ENCODE measurements at regions not wholly inside any gene's neighbourhood (a gene's known extent, or its start where the extent isn't known, plus 50 kb on each side); places are given as distances from the start of the nearest gene placed in this dataset.

DNA sequence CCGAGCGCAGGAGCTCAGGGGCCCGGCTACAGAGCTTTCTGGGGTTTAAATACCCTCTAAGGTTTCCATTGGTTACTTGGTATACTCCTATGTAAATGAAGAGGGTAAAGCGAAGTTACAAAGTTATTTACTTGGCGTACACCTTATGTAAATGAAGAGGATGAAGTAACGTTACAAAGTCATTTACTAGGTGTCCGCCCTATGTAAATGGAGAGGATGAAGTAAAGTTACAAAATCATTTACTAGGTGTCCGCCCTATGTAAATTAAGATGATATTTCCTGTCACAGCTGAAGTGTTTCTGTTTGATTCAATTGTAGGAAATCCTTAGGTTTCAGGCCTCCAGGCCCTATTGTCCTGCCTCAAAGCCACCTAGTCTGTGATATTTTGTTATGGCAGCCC lies 358.2 kb downstream of the MTRR start:
- TF ChIP-seq, protein P1, sequence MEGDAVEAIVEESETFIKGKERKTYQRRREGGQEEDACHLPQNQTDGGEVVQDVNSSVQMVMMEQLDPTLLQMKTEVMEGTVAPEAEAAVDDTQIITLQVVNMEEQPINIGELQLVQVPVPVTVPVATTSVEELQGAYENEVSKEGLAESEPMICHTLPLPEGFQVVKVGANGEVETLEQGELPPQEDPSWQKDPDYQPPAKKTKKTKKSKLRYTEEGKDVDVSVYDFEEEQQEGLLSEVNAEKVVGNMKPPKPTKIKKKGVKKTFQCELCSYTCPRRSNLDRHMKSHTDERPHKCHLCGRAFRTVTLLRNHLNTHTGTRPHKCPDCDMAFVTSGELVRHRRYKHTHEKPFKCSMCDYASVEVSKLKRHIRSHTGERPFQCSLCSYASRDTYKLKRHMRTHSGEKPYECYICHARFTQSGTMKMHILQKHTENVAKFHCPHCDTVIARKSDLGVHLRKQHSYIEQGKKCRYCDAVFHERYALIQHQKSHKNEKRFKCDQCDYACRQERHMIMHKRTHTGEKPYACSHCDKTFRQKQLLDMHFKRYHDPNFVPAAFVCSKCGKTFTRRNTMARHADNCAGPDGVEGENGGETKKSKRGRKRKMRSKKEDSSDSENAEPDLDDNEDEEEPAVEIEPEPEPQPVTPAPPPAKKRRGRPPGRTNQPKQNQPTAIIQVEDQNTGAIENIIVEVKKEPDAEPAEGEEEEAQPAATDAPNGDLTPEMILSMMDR (IDR thresholded peaks at IDR 0.05; ENCODE audit: poor library complexity): no peak
- no peak for TF ChIP-seq EZH2 (IDR thresholded peaks at IDR 0.05; ENCODE audit: borderline replicate concordance)
- no peak for TF ChIP-seq EZH2phosphoT487 (IDR thresholded peaks at IDR 0.05; ENCODE audit: low read depth, severe bottlenecking, unreplicated experiment)
